ENCODE measurements at regions not wholly inside any gene's neighbourhood (a gene's known extent, or its start where the extent isn't known, plus 50 kb on each side); places are given as distances from the start of the nearest gene placed in this dataset.

GRCh38 chr20:12358006-12358654 lies 440.4 kb downstream of the BTBD3 start:
- no peak for FAIRE-seq
- no peaks in the 10 kb centered on the region for H3K27me3 ChIP-seq (ENCODE audit: control insufficient read depth, extremely low read depth, insufficient read depth, low read length)
- no peaks in the 10 kb centered on the region for H3K9me1 ChIP-seq (ENCODE audit: control insufficient read depth, extremely low read depth, insufficient read depth, low read length)
- H3K9ac ChIP-seq (ENCODE audit: control insufficient read depth, extremely low read depth, insufficient read depth, low read length), result no peak overlapping the region
- dilution Hi-C loops (cut with MboI; ENCODE audit: extremely low pct_ligation_motif_present, low sequenced_read_pairs), result no loop called here
- no peaks in the 10 kb centered on the region for H4K20me1 ChIP-seq (ENCODE audit: control insufficient read depth, extremely low read depth, insufficient read depth, low read length)
- H3K9me3 ChIP-seq (ENCODE audit: control insufficient read depth, low read depth, low read length), result no peaks in the 10 kb centered on the region
- H3K4me2 ChIP-seq (ENCODE audit: control insufficient read depth, extremely low read depth, insufficient read depth, low read depth, low read length), result no peak overlapping the region
- no peak overlapping the region for H3K4me3 ChIP-seq (ENCODE audit: control insufficient read depth in 2 of 3, extremely low read depth in 1 of 3, insufficient read depth in 2 of 3, low read depth in 1 of 3, low read length in 3 of 3)
- no peak overlapping the region for H3K27ac ChIP-seq (ENCODE audit: control insufficient read depth, insufficient read depth, low read length)
- H3K79me2 ChIP-seq (ENCODE audit: control insufficient read depth, insufficient read depth, low read length), result no peaks in the 10 kb centered on the region
- H2AFZ ChIP-seq (ENCODE audit: control insufficient read depth, low read length), result no peak overlapping the region
- TF ChIP-seq, protein P1, sequence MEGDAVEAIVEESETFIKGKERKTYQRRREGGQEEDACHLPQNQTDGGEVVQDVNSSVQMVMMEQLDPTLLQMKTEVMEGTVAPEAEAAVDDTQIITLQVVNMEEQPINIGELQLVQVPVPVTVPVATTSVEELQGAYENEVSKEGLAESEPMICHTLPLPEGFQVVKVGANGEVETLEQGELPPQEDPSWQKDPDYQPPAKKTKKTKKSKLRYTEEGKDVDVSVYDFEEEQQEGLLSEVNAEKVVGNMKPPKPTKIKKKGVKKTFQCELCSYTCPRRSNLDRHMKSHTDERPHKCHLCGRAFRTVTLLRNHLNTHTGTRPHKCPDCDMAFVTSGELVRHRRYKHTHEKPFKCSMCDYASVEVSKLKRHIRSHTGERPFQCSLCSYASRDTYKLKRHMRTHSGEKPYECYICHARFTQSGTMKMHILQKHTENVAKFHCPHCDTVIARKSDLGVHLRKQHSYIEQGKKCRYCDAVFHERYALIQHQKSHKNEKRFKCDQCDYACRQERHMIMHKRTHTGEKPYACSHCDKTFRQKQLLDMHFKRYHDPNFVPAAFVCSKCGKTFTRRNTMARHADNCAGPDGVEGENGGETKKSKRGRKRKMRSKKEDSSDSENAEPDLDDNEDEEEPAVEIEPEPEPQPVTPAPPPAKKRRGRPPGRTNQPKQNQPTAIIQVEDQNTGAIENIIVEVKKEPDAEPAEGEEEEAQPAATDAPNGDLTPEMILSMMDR (optimal IDR thresholded peaks at IDR 0.05 in 1 of 3, IDR thresholded peaks at IDR 0.05 in 1 of 3, conservative IDR thresholded peaks at IDR 0.05 in 1 of 3; ENCODE audit: extremely low read depth in 1 of 3, insufficient read depth in 2 of 3, low read length in 3 of 3), result peak; percentile 36 to 63 (median 53)
- no peak for TF ChIP-seq EZH2 (IDR thresholded peaks at IDR 0.05; ENCODE audit: low read length)
- H3K4me1 ChIP-seq (ENCODE audit: control insufficient read depth, extremely low read depth, insufficient read depth, low read length), result no peaks in the 10 kb centered on the region
- H3K36me3 ChIP-seq (ENCODE audit: control insufficient read depth in 2 of 2, extremely low read depth in 1 of 2, insufficient read depth in 2 of 2, low read length in 2 of 2), result no peaks in the 10 kb centered on the region
- DNase-seq (ENCODE audit: low read depth, low spot score), result no peak

GRCh38 chr20:12358655-12359009 lies 440.9 kb downstream of the BTBD3 start:
- DNase-seq (ENCODE audit: low read depth, low spot score), result no peak
- H3K4me2 ChIP-seq (ENCODE audit: control insufficient read depth, extremely low read depth, insufficient read depth, low read depth, low read length), result no peak overlapping the region
- no peaks in the 10 kb centered on the region for H3K9me3 ChIP-seq (ENCODE audit: control insufficient read depth, low read depth, low read length)
- no peaks in the 10 kb centered on the region for H3K79me2 ChIP-seq (ENCODE audit: control insufficient read depth, insufficient read depth, low read length)
- H2AFZ ChIP-seq (ENCODE audit: control insufficient read depth, low read length), result no peak overlapping the region
- H3K36me3 ChIP-seq (ENCODE audit: control insufficient read depth in 2 of 2, extremely low read depth in 1 of 2, insufficient read depth in 2 of 2, low read length in 2 of 2), result no peaks in the 10 kb centered on the region
- H3K27ac ChIP-seq (ENCODE audit: control insufficient read depth, insufficient read depth, low read length), result no peak overlapping the region
- TF ChIP-seq, protein P1 (optimal IDR thresholded peaks at IDR 0.05 in 1 of 3, IDR thresholded peaks at IDR 0.05 in 1 of 3, conservative IDR thresholded peaks at IDR 0.05 in 1 of 3; ENCODE audit: extremely low read depth in 1 of 3, insufficient read depth in 2 of 3, low read length in 3 of 3), result peak; percentile 12 to 47 (median 13)
- no peak for TF ChIP-seq EZH2 (IDR thresholded peaks at IDR 0.05; ENCODE audit: low read length)
- dilution Hi-C loops (cut with MboI; ENCODE audit: extremely low pct_ligation_motif_present, low sequenced_read_pairs), result no loop called here
- H3K4me3 ChIP-seq (ENCODE audit: control insufficient read depth in 2 of 3, extremely low read depth in 1 of 3, insufficient read depth in 2 of 3, low read depth in 1 of 3, low read length in 3 of 3), result no peak overlapping the region
- no peaks in the 10 kb centered on the region for H3K4me1 ChIP-seq (ENCODE audit: control insufficient read depth, extremely low read depth, insufficient read depth, low read length)
- no peak for FAIRE-seq
- H3K27me3 ChIP-seq (ENCODE audit: control insufficient read depth, extremely low read depth, insufficient read depth, low read length), result no peaks in the 10 kb centered on the region
- no peak overlapping the region for H3K9ac ChIP-seq (ENCODE audit: control insufficient read depth, extremely low read depth, insufficient read depth, low read length)
- no peaks in the 10 kb centered on the region for H4K20me1 ChIP-seq (ENCODE audit: control insufficient read depth, extremely low read depth, insufficient read depth, low read length)
- H3K9me1 ChIP-seq (ENCODE audit: control insufficient read depth, extremely low read depth, insufficient read depth, low read length), result no peaks in the 10 kb centered on the region
